GM10266 (cell line): ENCODE measurements at regions not wholly inside any gene's neighbourhood (a gene's known extent, or its start where the extent isn't known, plus 50 kb on each side); places are given as distances from the start of the nearest gene placed in this dataset.

ENCODE experiments used
- DNase-seq: peaks from one replicate; pipeline ENCODE4 v3.0.0; 2012; ENCODE audit errors: extremely low spot score
- TF ChIP-seq, protein P1 (sequence below): IDR thresholded peaks from 2 replicates; pipeline ENCODE4 v1.5.1; 2012; ENCODE audit warnings: mild to moderate bottlenecking, low read depth; ENCODE audit not compliant: control insufficient read depth, insufficient read depth; ENCODE audit errors: missing control alignments

DNA sequence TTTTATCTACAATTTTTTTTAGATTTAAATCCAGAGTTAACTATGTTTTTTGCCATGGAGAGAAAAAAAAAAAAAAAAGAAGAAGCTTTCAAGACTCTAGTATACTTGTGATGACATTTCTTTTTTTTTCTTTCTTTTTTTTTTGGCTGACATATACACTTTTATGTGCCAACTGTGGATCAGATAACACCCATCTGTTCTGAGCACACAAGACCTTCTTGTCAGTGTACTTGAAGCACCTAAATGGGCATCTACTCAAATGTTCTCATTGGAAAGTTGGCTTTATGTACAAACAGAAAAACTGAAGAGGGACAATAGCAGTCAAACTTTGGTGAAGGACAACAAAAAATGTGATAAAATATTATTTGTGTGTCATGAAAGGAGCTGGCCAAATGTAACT is 904.5 kb downstream of the GRIK2 start:
- no peak for DNase-seq
- TF ChIP-seq, protein P1, sequence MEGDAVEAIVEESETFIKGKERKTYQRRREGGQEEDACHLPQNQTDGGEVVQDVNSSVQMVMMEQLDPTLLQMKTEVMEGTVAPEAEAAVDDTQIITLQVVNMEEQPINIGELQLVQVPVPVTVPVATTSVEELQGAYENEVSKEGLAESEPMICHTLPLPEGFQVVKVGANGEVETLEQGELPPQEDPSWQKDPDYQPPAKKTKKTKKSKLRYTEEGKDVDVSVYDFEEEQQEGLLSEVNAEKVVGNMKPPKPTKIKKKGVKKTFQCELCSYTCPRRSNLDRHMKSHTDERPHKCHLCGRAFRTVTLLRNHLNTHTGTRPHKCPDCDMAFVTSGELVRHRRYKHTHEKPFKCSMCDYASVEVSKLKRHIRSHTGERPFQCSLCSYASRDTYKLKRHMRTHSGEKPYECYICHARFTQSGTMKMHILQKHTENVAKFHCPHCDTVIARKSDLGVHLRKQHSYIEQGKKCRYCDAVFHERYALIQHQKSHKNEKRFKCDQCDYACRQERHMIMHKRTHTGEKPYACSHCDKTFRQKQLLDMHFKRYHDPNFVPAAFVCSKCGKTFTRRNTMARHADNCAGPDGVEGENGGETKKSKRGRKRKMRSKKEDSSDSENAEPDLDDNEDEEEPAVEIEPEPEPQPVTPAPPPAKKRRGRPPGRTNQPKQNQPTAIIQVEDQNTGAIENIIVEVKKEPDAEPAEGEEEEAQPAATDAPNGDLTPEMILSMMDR = no peak
